HFFc6 (cell line): ENCODE measurements at regions not wholly inside any gene's neighbourhood (a gene's known extent, or its start where the extent isn't known, plus 50 kb on each side); places are given as distances from the start of the nearest gene placed in this dataset.
A peak's percentile ranks its signal among the peaks of the same experiment; 100 is the strongest.

ENCODE experiments used
- DNase-seq: peaks from one replicate; pipeline ENCODE4 v3.0.0-alpha.2; 2018
- H3K27ac Mint-ChIP-seq: 2 replicates; pipeline ENCODE4 v1.8.0; 2020; ENCODE audit warnings: mild to moderate bottlenecking, mixed read lengths
- H3K27me3 Mint-ChIP-seq: 2 replicates; pipeline ENCODE4 v1.8.0; 2021; ENCODE audit warnings: mild to moderate bottlenecking, moderate library complexity, mixed read lengths; ENCODE audit not compliant: insufficient read depth
- H3K36me3 Mint-ChIP-seq: 2 replicates; pipeline ENCODE4 v1.8.0; 2021; ENCODE audit warnings: low read depth, mixed read lengths
- H3K4me1 Mint-ChIP-seq: 2 replicates; pipeline ENCODE4 v1.8.0; 2020; ENCODE audit warnings: low read depth, mixed read lengths
- H3K4me3 Mint-ChIP-seq: 2 replicates; pipeline ENCODE4 v1.8.0; 2020; ENCODE audit warnings: mild to moderate bottlenecking, moderate library complexity, mixed read lengths
- H3K9me3 Mint-ChIP-seq: 2 replicates; pipeline ENCODE4 v1.8.0; 2020; ENCODE audit warnings: mild to moderate bottlenecking, mixed read lengths
- CTCF ChIP-seq: fragments of 200-600 bp; sonication (generic); IDR thresholded peaks from 2 replicates; pipeline ENCODE4 v1.5.0; 2021; ENCODE audit warnings: antibody characterized with exemption, mild to moderate bottlenecking

GRCh38 chr13:85632526-85633195 lies 166.6 kb downstream of the SLITRK6 start:
- no peaks in the 10 kb centered on the region for H3K9me3 Mint-ChIP-seq
- DNase-seq: no peak
- no peak for TF ChIP-seq CTCF
- no peak overlapping the region for H3K4me3 Mint-ChIP-seq
- no peak overlapping the region for H3K27ac Mint-ChIP-seq
- H3K27me3 Mint-ChIP-seq: no peaks in the 10 kb centered on the region
- peaks cover 25% of the 10 kb centered on the region for H3K4me1 Mint-ChIP-seq
- H3K36me3 Mint-ChIP-seq: no peaks in the 10 kb centered on the region

GRCh38 chr13:85631801-85632200 lies 167.4 kb downstream of the SLITRK6 start:
- H3K27me3 Mint-ChIP-seq: no peaks in the 10 kb centered on the region
- peak; percentile 3 for DNase-seq
- no peaks in the 10 kb centered on the region for H3K9me3 Mint-ChIP-seq
- H3K4me1 Mint-ChIP-seq: peaks cover 25% of the 10 kb centered on the region
- peak overlapping the region; percentile 16; the same call in 1 of the 2 replicates for H3K4me3 Mint-ChIP-seq
- H3K36me3 Mint-ChIP-seq: no peaks in the 10 kb centered on the region
- no peak for TF ChIP-seq CTCF
- H3K27ac Mint-ChIP-seq: no peak overlapping the region

- no peaks in the 10 kb centered on the region for H3K9me3 Mint-ChIP-seq
- no peak overlapping the region for H3K4me3 Mint-ChIP-seq
- no peak overlapping the region for H3K27ac Mint-ChIP-seq
- TF ChIP-seq CTCF: no peak
- H3K4me1 Mint-ChIP-seq: peaks cover 14% of the 10 kb centered on the region
- H3K36me3 Mint-ChIP-seq: no peaks in the 10 kb centered on the region
- H3K27me3 Mint-ChIP-seq: no peaks in the 10 kb centered on the region
- no peak for DNase-seq
These were observed 172.6 kb downstream of the SLITRK6 start for GRCh38 chr13:85626603-85627002.

- DNase-seq: no peak
- Mint-ChIP-seq H3K4me1 (peaks cover 17% of the 10 kb centered on the region), H3K4me3 (no peak overlapping the region), H3K9me3 (peaks cover 9% of the 10 kb centered on the region), H3K27ac (no peak overlapping the region), H3K36me3 (peaks cover 11% of the 10 kb centered on the region; the same call in 1 of the 2 replicates), H3K27me3 (no peaks in the 10 kb centered on the region)
- TF ChIP-seq CTCF: no peak
These were observed 179.9 kb downstream of the SLITRK6 start for GRCh38 chr13:85619321-85619720.

GRCh38 chr13:85618521-85618920 lies 180.7 kb downstream of the SLITRK6 start:
- H3K9me3 Mint-ChIP-seq: peaks cover 9% of the 10 kb centered on the region
- H3K36me3 Mint-ChIP-seq: peaks cover 11% of the 10 kb centered on the region; the same call in 1 of the 2 replicates
- no peak overlapping the region for H3K27ac Mint-ChIP-seq
- H3K4me1 Mint-ChIP-seq: peaks cover 17% of the 10 kb centered on the region
- no peak overlapping the region for H3K4me3 Mint-ChIP-seq
- no peak for DNase-seq
- TF ChIP-seq CTCF: no peak
- no peaks in the 10 kb centered on the region for H3K27me3 Mint-ChIP-seq
